SK-N-SH (cell line): ENCODE measurements at regions not wholly inside any gene's neighbourhood (a gene's known extent, or its start where the extent isn't known, plus 50 kb on each side); places are given as distances from the start of the nearest gene placed in this dataset.
A peak's percentile ranks its signal among the peaks of the same experiment; 100 is the strongest.

Source experiments
- CTCF ChIA-PET: fragments of 300-600, 350-600 bp; formaldehyde crosslinking; extraction: SDS; loops from one replicate; lab custom pipeline; 2021; lab: Yijun Ruan, JAX
- POLR2A ChIA-PET: fragments of 350-600 bp; sonication (Branson Sonifier 250); formaldehyde crosslinking; extraction: SDS; loops from one replicate; lab custom pipeline; 2020; ENCODE audit warnings: antibody characterized with exemption, inconsistent platforms; lab: Yijun Ruan, JAX
- DNase-seq: peaks from one replicate; pipeline ENCODE4 v3.0.0; 2012
- H2AFZ ChIP-seq: fragments of 200-600 bp; sonication (generic); 2 replicates; pipeline ENCODE4 v1.8.1; 2016; ENCODE audit warnings: antibody characterized with exemption, mild to moderate bottlenecking, low read depth
- H3F3A ChIP-seq: fragments of 200-600 bp; sonication (generic); replicated peaks from 2 replicates; pipeline ENCODE3; 2016; ENCODE audit warnings: antibody characterized with exemption, mild to moderate bottlenecking; ENCODE audit not compliant: insufficient read depth
- H3K27ac ChIP-seq, 2 experiments: fragments of 200-500 bp in 1 of 2; fragments of 200-600 bp in 1 of 2; sonication (Bioruptor generic) in 1 of 2; sonication (generic), shearing (Covaris generic) in 1 of 2; 2 replicates each; pipeline versions ENCODE4 v1.5.1 to v1.6.1; 2014 to 2016; ENCODE audit warnings: low read depth in 2 of 2, inconsistent platforms in 1 of 2, low read length in 1 of 2, mild to moderate bottlenecking in 1 of 2, mixed read lengths in 1 of 2
- H3K27me3 ChIP-seq: fragments of 200-600 bp; sonication (generic), shearing (Covaris generic); 2 replicates; pipeline ENCODE4 v1.6.1; 2016; ENCODE audit warnings: mixed run types; ENCODE audit not compliant: insufficient read depth
- H3K36me3 ChIP-seq, 2 experiments: fragments of 200-500 bp in 1 of 2; fragments of 200-600 bp in 1 of 2; sonication (Bioruptor generic) in 1 of 2; sonication (generic) in 1 of 2; replicated peaks in 1 of 2; 2 replicates each; pipeline versions ENCODE3 to v1.5.1; 2014 to 2016; ENCODE audit warnings: low read length in 1 of 2, mild to moderate bottlenecking in 1 of 2; ENCODE audit not compliant: insufficient read depth in 2 of 2, control insufficient read depth in 1 of 2
- H3K4me1 ChIP-seq, 2 experiments: fragments of 200-500 bp in 1 of 2; fragments of 200-600 bp in 1 of 2; sonication (Bioruptor generic) in 1 of 2; sonication (generic), shearing (Covaris generic) in 1 of 2; 2 replicates each; pipeline versions ENCODE4 v1.5.1 to v1.6.1; 2014 to 2016; ENCODE audit warnings: low read depth in 1 of 2, low read length in 1 of 2, mixed run types in 1 of 2; ENCODE audit not compliant: insufficient read depth in 2 of 2, control insufficient read depth in 1 of 2
- H3K4me2 ChIP-seq: fragments of 200-600 bp; sonication (generic), shearing (Covaris generic); 2 replicates; pipeline ENCODE4 v1.6.1; 2017; ENCODE audit warnings: mixed run types
- H3K4me3 ChIP-seq, 2 experiments: fragments of 200-500 bp in 1 of 2; fragments of 200-600 bp in 1 of 2; sonication (Bioruptor generic) in 1 of 2; sonication (generic), shearing (Covaris generic) in 1 of 2; 2 replicates each; pipeline versions ENCODE4 v1.5.1 to v1.8.1; 2014 to 2016; ENCODE audit warnings: low read depth in 2 of 2, inconsistent platforms in 1 of 2, low read length in 1 of 2, mild to moderate bottlenecking in 1 of 2, mixed read lengths in 1 of 2, moderate library complexity in 1 of 2
- H3K79me2 ChIP-seq: fragments of 200-600 bp; sonication (generic); 2 replicates; pipeline ENCODE4 v1.8.1; 2017; ENCODE audit warnings: mild to moderate bottlenecking; ENCODE audit not compliant: insufficient read depth
- H3K9ac ChIP-seq: fragments of 200-600 bp; sonication (generic); 2 replicates; pipeline ENCODE4 v1.6.1; 2017; ENCODE audit warnings: mixed run types
- H3K9me2 ChIP-seq: fragments of 200-600 bp; sonication (generic); 2 replicates; pipeline ENCODE4 v1.6.1; 2017; ENCODE audit warnings: mixed run types
- H3K9me3 ChIP-seq: fragments of 200-600 bp; sonication (generic); 2 replicates; pipeline ENCODE4 v1.6.1; 2017; ENCODE audit warnings: mixed run types, mild to moderate bottlenecking, moderate library complexity
- H4K20me1 ChIP-seq: fragments of 200-600 bp; sonication (generic); 2 replicates; pipeline ENCODE4 v1.6.1; 2017; ENCODE audit warnings: mild to moderate bottlenecking, mixed run types; ENCODE audit not compliant: insufficient read depth
- ELF1 ChIP-seq: IDR thresholded peaks from 2 replicates; pipeline ENCODE4 v1.4.0; 2012
- EZH2phosphoT487 ChIP-seq: fragments of 200-600 bp; sonication (generic); IDR thresholded peaks from 2 replicates; pipeline ENCODE4 v1.6.1; 2017; ENCODE audit warnings: low read depth, mixed run types, mild to moderate bottlenecking, antibody characterized with exemption, moderate library complexity, borderline replicate concordance
- FOSL2 ChIP-seq: IDR thresholded peaks from 2 replicates; pipeline ENCODE4 v1.4.0; 2012; ENCODE audit warnings: low read depth, mild to moderate bottlenecking, moderate library complexity, borderline replicate concordance
- FOXJ3 ChIP-seq: sonication (generic); formaldehyde crosslinking; IDR thresholded peaks from 2 replicates; pipeline ENCODE4 v1.5.1; 2020; ENCODE audit warnings: mild to moderate bottlenecking, missing genetic modification reagents
- GATA2 ChIP-seq: sonication (generic); formaldehyde crosslinking; IDR thresholded peaks from 2 replicates; pipeline ENCODE4 v1.5.0; 2020; ENCODE audit warnings: mild to moderate bottlenecking, missing genetic modification reagents
- IRF3 ChIP-seq: fragments of 150-350 bp; IDR thresholded peaks from 2 replicates; pipeline ENCODE4 v1.6.1; 2016; ENCODE audit warnings: mild to moderate bottlenecking, low read depth, low read length
- MXI1 ChIP-seq: IDR thresholded peaks from 2 replicates; pipeline ENCODE4 v1.6.1; 2012; ENCODE audit warnings: mild to moderate bottlenecking, low read depth, low read length, improper control_type of control experiment
- NRF1 ChIP-seq: IDR thresholded peaks from 2 replicates; pipeline ENCODE4 v1.6.1; 2012; ENCODE audit warnings: low read depth, mild to moderate bottlenecking, low read length
- RAD21 ChIP-seq: IDR thresholded peaks from 2 replicates; pipeline ENCODE4 v1.6.1; 2012; ENCODE audit warnings: mild to moderate bottlenecking, low read length
- RXRA ChIP-seq: IDR thresholded peaks from 2 replicates; pipeline ENCODE4 v1.4.0; 2012; ENCODE audit warnings: low read depth, mild to moderate bottlenecking, borderline replicate concordance
- SMC3 ChIP-seq: IDR thresholded peaks from 2 replicates; pipeline ENCODE4 v1.6.1; 2012; ENCODE audit warnings: low read depth, low read length, improper control_type of control experiment
- TAF1 ChIP-seq: IDR thresholded peaks from 2 replicates; pipeline ENCODE4 v1.6.1; 2012; ENCODE audit warnings: low read depth, mild to moderate bottlenecking, low read length, moderate library complexity, borderline replicate concordance
- TCF12 ChIP-seq: IDR thresholded peaks from 2 replicates; pipeline ENCODE4 v1.4.0; 2012
- WGBS: methylation state at CpG from one replicate; pipeline ENCODE4 v1.1.6; 2017; ENCODE audit warnings: low lambda C conversion rate; 5-methylcytosine and 5-hydroxymethylcytosine counted together
- TF ChIP-seq, protein P1 (sequence below): IDR thresholded peaks from 2 replicates; pipeline ENCODE4 v1.4.0; 2012; ENCODE audit warnings: low read depth
- TF ChIP-seq, protein P2 (sequence below): IDR thresholded peaks from 2 replicates; pipeline ENCODE4 v1.4.0; 2012; ENCODE audit warnings: low read depth, borderline replicate concordance
- TF ChIP-seq, protein P3 (sequence below): IDR thresholded peaks from 2 replicates; pipeline ENCODE4; 2012
- TF ChIP-seq, protein P4 (sequence below): fragments of 200-600 bp; sonication (generic); IDR thresholded peaks from 2 replicates; pipeline ENCODE4 v1.6.1; 2017; ENCODE audit warnings: antibody characterized with exemption, mild to moderate bottlenecking, moderate library complexity

DNA sequence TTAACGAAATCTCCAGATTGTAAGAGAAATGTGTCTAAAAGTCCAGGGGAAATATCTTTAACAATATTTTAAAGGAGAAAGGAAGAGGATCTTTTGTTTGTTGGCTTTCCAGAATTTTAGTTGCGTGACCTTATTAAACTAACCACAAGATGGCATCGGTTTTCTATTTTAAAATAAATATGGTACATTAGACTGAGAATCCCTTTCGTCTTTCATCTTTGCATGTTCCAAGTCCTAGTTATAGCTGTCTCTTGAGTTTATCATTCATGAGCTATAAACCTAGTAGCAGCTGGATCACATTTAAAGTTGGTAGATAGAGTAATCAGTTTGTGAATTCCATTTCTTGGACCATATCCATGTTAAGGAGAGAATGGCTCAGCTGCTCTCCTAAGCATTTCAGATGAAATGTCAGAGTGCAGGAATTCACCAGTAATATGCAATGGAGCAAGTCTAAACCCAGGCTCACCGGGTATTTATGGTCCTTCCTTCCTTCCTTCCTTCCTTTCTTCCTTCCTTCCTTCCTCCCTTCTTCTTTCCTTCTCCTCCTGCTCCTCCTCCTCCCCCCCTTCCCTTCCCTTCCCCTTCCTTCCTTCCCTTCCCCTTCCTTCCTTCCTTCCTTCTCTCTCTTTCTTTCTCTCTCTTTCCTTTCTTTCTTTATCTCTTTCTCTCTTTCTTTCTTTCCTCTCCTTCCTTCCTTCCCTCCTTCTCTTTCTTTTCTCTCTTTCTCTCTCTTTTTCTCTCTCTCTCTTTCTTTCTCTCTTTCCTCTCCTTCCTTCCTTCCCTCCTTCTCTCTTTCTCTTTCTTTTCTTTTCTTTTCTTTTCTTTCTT is 57.8 kb upstream of the RAB18 start:
- WGBS, result under 1% methylated on average over 5 of the region's 5 CpGs
- no peak overlapping the region for H3K4me3 ChIP-seq
- H2AFZ ChIP-seq, result no peak overlapping the region; the same call in 1 of the 2 replicates

DNA sequence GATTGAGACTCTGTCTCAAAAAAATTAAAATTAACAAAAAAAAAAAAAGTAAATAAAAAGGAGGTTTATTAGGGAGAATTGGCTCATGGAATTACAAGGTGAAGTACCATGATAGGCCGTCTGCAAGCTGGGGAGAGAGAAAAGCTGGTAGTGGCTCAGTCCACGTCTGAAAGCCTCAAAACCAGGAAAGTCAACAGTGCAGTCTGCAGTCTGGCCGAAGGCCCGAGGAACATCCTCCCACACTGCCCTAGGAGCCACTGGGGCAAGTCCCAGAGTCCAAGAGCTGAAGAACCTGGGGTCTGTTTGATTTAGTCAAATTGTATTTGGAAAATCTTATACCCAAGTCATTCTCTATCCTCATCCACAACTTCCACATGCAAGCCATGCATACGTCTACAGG is 59.0 kb upstream of the RAB18 start:
- no peak overlapping the region for H3K4me3 ChIP-seq
- no peaks in the 10 kb centered on the region; the same call in 1 of the 2 replicates for H3K27me3 ChIP-seq
- H3K36me3 ChIP-seq, result no peaks in the 10 kb centered on the region
- no peaks in the 10 kb centered on the region for H3K9me3 ChIP-seq
- CTCF ChIA-PET, result interaction anchor here (1.5 to 2.1 kb wide), 3 partner anchors 236 to 738 kb away, joined by 4 to 10 read pairs (median 4); no protein-coding TSS in a partner anchor
- H3K79me2 ChIP-seq, result no peaks in the 10 kb centered on the region
- no peaks in the 10 kb centered on the region for H3K9me2 ChIP-seq
- TF ChIP-seq, protein P1, sequence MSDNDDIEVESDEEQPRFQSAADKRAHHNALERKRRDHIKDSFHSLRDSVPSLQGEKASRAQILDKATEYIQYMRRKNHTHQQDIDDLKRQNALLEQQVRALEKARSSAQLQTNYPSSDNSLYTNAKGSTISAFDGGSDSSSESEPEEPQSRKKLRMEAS, result no peak
- no peak for TF ChIP-seq TAF1
- TF ChIP-seq, protein P2, sequence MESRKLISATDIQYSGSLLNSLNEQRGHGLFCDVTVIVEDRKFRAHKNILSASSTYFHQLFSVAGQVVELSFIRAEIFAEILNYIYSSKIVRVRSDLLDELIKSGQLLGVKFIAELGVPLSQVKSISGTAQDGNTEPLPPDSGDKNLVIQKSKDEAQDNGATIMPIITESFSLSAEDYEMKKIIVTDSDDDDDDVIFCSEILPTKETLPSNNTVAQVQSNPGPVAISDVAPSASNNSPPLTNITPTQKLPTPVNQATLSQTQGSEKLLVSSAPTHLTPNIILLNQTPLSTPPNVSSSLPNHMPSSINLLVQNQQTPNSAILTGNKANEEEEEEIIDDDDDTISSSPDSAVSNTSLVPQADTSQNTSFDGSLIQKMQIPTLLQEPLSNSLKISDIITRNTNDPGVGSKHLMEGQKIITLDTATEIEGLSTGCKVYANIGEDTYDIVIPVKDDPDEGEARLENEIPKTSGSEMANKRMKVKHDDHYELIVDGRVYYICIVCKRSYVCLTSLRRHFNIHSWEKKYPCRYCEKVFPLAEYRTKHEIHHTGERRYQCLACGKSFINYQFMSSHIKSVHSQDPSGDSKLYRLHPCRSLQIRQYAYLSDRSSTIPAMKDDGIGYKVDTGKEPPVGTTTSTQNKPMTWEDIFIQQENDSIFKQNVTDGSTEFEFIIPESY, result no peak
- no peak for TF ChIP-seq RXRA
- TF ChIP-seq IRF3, result no peak
- no peak for TF ChIP-seq FOSL2
- no peak for TF ChIP-seq RAD21
- TF ChIP-seq TCF12, result no peak
- no peak for TF ChIP-seq EZH2phosphoT487
- no peak for TF ChIP-seq SMC3
- TF ChIP-seq GATA2 (CRISPR knock-in tag), result no peak
- no peak for TF ChIP-seq NRF1
- no peaks in the 10 kb centered on the region for H4K20me1 ChIP-seq
- H3F3A ChIP-seq, result no peaks in the 10 kb centered on the region
- no peak for DNase-seq
- H3K27ac ChIP-seq, result no peak overlapping the region
- 14% methylated on average over 5 of the region's 5 CpGs for WGBS
- H3K4me2 ChIP-seq, result no peak overlapping the region
- H3K9ac ChIP-seq, result no peak overlapping the region
- POLR2A ChIA-PET, result no interaction called here
- no peaks in the 10 kb centered on the region for H3K4me1 ChIP-seq
- H2AFZ ChIP-seq, result no peak overlapping the region

More for the DNA sequence above, 57.8 kb upstream of the RAB18 start:
- Histone ChIP-seq H3K27me3 (peaks cover 5% of the 10 kb centered on the region; the same call in 1 of the 2 replicates), H3K9me2 (no peaks in the 10 kb centered on the region; the same call in 1 of the 2 replicates), H4K20me1 (no peaks in the 10 kb centered on the region), H3K27ac (no peak overlapping the region), H3K9me3 (no peaks in the 10 kb centered on the region), H3K4me1 (no peaks in the 10 kb centered on the region), H3K4me2 (no peak overlapping the region), H3K36me3 (no peaks in the 10 kb centered on the region), H3K9ac (no peak overlapping the region), H3K79me2 (no peaks in the 10 kb centered on the region)
- CTCF ChIA-PET, result interaction anchor here (0.6 to 2.1 kb wide), 12 partner anchors 10 to 934 kb away, joined by 3 to 10 read pairs (median 4); no protein-coding TSS in a partner anchor
- DNase-seq, result peak; percentile 9
- POLR2A ChIA-PET, result no interaction called here
- TF ChIP-seq ELF1, result no peak
- no peak for TF ChIP-seq TAF1
- TF ChIP-seq, protein P3, sequence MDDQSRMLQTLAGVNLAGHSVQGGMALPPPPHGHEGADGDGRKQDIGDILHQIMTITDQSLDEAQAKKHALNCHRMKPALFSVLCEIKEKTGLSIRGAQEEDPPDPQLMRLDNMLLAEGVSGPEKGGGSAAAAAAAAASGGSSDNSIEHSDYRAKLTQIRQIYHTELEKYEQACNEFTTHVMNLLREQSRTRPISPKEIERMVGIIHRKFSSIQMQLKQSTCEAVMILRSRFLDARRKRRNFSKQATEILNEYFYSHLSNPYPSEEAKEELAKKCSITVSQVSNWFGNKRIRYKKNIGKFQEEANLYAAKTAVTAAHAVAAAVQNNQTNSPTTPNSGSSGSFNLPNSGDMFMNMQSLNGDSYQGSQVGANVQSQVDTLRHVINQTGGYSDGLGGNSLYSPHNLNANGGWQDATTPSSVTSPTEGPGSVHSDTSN, result no peak
- peak; percentile 66 for TF ChIP-seq RAD21
- TF ChIP-seq, protein P4, sequence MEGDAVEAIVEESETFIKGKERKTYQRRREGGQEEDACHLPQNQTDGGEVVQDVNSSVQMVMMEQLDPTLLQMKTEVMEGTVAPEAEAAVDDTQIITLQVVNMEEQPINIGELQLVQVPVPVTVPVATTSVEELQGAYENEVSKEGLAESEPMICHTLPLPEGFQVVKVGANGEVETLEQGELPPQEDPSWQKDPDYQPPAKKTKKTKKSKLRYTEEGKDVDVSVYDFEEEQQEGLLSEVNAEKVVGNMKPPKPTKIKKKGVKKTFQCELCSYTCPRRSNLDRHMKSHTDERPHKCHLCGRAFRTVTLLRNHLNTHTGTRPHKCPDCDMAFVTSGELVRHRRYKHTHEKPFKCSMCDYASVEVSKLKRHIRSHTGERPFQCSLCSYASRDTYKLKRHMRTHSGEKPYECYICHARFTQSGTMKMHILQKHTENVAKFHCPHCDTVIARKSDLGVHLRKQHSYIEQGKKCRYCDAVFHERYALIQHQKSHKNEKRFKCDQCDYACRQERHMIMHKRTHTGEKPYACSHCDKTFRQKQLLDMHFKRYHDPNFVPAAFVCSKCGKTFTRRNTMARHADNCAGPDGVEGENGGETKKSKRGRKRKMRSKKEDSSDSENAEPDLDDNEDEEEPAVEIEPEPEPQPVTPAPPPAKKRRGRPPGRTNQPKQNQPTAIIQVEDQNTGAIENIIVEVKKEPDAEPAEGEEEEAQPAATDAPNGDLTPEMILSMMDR, result peak; percentile 66
- TF ChIP-seq MXI1, result no peak
- TF ChIP-seq RXRA, result no peak
- TF ChIP-seq SMC3, result peak; percentile 23; the same call in 1 of the 2 replicates
- TF ChIP-seq FOXJ3 (CRISPR knock-in tag), result no peak
- TF ChIP-seq, all 33 proteins: peak for 3
- H3F3A ChIP-seq, result no peaks in the 10 kb centered on the region
